Fibroblast of lung (primary cell): ENCODE measurements at regions not wholly inside any gene's neighbourhood (a gene's known extent, or its start where the extent isn't known, plus 50 kb on each side); places are given as distances from the start of the nearest gene placed in this dataset.

ENCODE experiments used
- EZH2 ChIP-seq: IDR thresholded peaks from 2 replicates; pipeline ENCODE4 v1.5.1; 2012; ENCODE audit warnings: low read length, control low read depth, mild to moderate bottlenecking; ENCODE audit errors: missing control alignments
- TF ChIP-seq, protein P1 (sequence below), 2 donors: IDR thresholded peaks in 1 of 2; conservative IDR thresholded peaks in 1 of 2; 1 replicate in 1 of 2; 2 replicates in 1 of 2; pipeline ENCODE4 v1.5.1; 2011 to 2012; ENCODE audit warnings: low read length in 2 of 2, control low read depth in 1 of 2, inconsistent platforms in 1 of 2, low read depth in 1 of 2, mild to moderate bottlenecking in 1 of 2

DNA sequence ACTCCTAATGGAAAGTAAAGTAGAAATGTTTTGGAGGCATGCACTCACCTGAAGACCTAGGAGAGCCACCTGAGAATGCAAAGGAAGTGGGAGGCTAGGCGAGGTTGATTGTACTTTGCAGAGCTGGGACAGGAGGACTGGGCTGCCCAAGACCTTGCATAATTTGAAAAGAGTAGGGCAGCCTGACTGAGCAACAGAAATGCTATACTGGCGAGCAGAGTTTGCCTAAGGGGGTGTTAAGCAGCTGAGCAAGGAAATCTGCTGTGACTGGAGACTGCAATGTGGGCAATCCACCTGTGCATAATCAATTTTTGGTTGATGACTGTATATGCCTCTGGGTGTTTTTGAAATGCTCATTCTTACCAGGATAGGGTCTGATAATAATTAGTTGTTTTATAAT, 834.1 kb downstream of the TRHDE start:
- TF ChIP-seq, protein P1, sequence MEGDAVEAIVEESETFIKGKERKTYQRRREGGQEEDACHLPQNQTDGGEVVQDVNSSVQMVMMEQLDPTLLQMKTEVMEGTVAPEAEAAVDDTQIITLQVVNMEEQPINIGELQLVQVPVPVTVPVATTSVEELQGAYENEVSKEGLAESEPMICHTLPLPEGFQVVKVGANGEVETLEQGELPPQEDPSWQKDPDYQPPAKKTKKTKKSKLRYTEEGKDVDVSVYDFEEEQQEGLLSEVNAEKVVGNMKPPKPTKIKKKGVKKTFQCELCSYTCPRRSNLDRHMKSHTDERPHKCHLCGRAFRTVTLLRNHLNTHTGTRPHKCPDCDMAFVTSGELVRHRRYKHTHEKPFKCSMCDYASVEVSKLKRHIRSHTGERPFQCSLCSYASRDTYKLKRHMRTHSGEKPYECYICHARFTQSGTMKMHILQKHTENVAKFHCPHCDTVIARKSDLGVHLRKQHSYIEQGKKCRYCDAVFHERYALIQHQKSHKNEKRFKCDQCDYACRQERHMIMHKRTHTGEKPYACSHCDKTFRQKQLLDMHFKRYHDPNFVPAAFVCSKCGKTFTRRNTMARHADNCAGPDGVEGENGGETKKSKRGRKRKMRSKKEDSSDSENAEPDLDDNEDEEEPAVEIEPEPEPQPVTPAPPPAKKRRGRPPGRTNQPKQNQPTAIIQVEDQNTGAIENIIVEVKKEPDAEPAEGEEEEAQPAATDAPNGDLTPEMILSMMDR (conservative IDR thresholded peaks at IDR 0.05 in 1 of 2, IDR thresholded peaks at IDR 0.05 in 1 of 2; ENCODE audit: low read depth in 1 of 2, low read length in 2 of 2): no peak
- TF ChIP-seq EZH2: no peak
